HG03025 (cell line): ENCODE measurements at regions not wholly inside any gene's neighbourhood (a gene's known extent, or its start where the extent isn't known, plus 50 kb on each side); places are given as distances from the start of the nearest gene placed in this dataset.

Experiments used
- ATAC-seq: cut with Tn5 transposase; IDR thresholded peaks from one replicate; pipeline ENCODE4 v1.9.1; 2021; ENCODE audit warnings: mild to moderate bottlenecking, moderate library complexity; ENCODE audit not compliant: unreplicated experiment, low FRiP score

GRCh38 chr6:111957623-111958315, 84.5 kb upstream of the FYN start:
- no peak for ATAC-seq

GRCh38 chr6:111958534-111958933, 85.3 kb upstream of the FYN start:
- no peak for ATAC-seq

DNA sequence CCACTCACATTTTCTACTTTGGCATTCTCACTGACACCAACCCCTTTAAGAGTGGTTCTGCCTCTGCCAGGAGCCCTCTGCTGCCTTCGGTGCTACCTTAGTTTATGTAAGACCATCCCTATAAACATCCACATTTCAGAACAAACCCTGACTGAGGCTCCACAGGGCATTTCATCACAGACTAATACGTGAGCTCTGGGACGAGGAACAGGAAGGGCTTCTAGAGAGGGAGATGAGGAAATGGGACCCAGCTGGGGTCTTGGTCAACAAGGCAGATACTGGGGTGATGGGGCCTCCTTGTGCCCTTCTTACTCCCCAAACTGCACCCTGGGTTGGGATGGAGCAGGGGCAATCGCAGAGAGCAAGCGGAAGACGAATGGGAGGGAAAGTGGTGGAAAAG, 86.5 kb upstream of the FYN start:
- ATAC-seq: no peak

DNA sequence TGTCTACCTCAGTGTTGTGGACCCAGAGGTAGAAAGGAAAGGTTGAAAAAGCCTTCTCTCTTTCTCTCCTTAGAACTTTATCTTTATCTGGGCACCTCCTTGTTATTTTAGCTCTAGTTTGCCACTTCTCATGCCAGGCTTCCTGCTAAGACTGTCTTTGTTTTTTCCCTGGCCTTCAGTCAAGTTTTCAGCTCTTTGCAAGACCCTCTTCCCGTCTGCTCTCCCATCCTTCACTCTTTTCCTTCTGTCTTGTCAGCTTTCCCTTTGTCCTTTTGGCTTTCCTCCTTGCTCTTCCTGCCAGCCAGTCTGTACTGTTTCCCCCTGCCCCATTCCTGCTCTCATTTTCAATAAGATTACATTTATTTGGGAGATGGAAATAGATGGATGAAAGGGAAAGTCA, 86.8 kb upstream of the CCN6 start:
- ATAC-seq: no peak

GRCh38 chr6:111970426-111970825, 83.5 kb upstream of the CCN6 start:
- no peak for ATAC-seq

- ATAC-seq: no peak
Observed at GRCh38 chr6:111971181-111971841, 82.6 kb upstream of the CCN6 start.

DNA sequence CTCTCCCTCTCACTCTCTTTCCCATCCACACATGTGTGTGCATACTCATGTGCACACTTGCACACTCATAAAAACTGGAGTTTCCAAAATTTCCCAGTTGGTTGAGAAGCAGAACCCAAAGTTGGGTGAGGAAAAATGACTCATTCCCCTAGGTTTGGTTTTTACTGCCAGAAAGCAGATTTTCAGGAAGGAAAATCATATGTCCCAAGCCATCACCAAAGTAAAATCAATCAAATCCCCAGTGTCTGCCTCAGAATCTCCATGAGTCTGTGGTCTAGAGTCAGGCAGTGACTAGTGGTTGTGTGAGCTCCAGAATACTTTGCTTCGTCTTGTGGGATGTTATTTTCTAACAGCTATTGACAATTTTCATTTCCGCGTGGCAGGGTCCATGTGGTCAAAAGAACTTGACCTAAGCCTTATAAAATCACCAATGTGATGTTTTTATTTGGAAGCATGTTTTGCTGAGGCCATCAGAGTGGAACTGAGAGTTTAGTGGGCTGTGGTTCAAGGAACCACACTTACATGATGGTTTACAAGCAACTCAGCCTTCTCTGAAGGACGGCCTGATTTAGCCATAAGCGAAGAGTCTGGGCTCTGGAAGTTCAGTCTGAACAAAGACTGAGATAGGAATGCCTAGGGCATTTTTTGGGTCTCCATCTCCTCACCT, 81.9 kb upstream of the CCN6 start:
- no peak for ATAC-seq

- no peak for ATAC-seq
Observed at GRCh38 chr6:111972745-111973117, 81.2 kb upstream of the CCN6 start.

GRCh38 chr6:111973118-111973761, 80.7 kb upstream of the CCN6 start:
- ATAC-seq: no peak

DNA sequence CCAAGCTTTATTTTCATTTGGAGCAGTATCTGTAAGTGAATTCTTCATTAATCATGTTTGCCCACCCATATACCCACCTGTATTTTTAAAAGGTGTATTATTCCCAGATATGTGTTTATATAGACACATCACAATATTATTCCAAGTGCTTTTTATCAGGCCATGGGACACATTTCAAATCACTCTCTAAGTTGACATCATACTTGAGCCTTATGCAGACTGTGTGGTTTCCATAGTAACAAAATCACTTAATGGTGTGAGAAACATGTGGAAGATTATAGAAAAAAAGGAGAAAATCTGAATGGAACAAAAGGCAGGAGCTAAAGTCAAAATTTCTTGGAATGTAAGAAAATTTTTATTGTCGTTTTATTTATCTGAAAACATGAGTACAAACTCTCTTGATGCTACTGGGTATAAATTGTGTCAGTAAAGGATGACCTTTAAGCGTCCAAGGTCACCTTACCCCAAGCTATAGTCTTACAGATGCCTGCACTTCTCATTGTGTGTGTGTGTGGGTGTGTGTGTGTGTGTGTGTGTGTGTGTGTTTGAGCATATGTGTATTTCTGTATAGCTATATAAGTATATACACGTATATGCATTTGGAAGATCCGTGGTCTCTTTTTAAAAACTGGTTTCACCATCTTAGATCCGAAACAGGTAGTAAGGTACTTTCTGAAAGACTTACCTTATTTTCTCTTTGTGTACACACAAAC, 79.8 kb upstream of the CCN6 start:
- ATAC-seq: no peak

DNA sequence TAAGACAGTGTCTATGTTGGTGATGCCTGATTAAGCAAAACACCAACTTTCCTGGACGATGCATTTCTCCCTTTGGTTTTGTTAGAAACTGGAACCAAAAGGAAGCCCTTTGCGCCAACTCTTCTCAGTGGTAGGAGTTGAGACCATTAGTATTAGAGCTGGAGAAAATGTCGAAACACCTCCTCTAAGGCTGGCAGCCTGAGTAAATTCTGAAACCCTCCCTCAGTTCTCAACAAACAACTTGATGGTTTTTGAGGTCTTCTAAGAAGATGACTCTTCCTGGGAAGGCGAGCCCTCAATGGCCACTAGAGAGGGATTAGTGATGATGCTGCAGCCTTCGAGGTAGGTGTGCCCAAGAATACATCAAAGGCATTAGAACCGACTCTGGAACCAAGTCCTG, 78.4 kb upstream of the CCN6 start:
- no peak for ATAC-seq

DNA sequence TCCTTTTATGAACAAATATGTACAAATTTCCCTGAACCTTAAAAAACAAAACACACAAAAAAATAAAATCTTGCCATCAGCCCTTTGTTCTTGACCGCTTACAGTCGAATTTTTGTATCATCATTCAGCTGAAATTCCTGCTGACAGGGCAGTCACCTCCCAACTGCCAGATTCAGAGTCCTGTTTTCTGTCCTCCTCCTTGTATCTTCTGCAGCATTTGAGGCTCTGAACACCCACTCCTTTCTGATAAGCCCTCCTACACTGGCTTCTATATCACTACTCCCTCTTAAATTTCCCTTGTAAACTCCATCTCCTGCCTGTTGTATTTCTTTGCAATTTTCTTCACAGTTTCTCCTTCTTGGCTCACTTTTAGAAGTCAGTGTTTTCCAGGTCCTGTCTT, 77.8 kb upstream of the CCN6 start:
- no peak for ATAC-seq

- no peak for ATAC-seq
Observed at GRCh38 chr6:111978532-111979149, 75.3 kb upstream of the CCN6 start.

GRCh38 chr6:111979633-111980032, 74.3 kb upstream of the CCN6 start:
- ATAC-seq: no peak

DNA sequence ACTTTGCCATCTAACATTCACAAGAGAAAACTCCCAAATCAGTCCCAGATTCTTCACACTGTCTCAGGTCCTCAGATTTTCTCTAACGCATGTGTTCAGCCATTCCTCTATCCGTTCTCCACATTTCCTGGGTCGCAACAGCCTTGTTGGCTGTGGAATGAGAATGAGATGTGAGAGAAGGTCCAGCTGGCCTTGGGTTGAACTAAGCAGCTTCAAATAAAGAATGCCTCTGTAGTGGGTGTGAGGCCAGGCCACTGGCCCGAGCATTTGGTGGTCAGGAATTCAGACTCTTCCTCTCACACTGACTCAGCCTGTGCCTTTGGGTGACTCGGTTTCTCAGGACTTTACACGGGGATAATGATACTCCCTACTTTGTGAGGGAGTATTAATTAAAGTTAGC, 73.8 kb upstream of the CCN6 start:
- no peak for ATAC-seq

GRCh38 chr6:111980971-111981840, 72.7 kb upstream of the CCN6 start:
- no peak for ATAC-seq

DNA sequence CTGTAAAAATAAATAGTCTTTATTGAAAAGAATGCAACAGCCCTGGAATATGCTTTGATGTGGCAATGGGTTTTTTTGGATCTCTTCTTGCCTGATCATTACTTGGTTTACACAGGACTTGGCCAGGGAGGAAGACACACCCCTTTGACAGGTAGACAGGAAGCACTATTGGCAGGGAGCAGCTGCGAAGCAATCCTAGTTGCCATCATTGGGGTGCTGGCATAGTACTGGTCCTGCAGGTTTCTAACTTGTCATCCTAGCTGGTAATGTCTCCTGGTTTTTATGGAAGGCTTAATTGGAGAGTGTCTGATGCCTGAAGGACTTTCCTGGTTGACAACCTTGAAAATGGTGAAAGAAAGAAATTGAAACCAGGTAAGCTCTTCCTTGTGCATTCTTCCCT, 71.2 kb upstream of the CCN6 start:
- ATAC-seq: no peak

GRCh38 chr6:111983193-111983592, 70.7 kb upstream of the CCN6 start:
- no peak for ATAC-seq

GRCh38 chr6:111984081-111984480, 69.8 kb upstream of the CCN6 start:
- no peak for ATAC-seq
